ENCODE measurements at regions not wholly inside any gene's neighbourhood (a gene's known extent, or its start where the extent isn't known, plus 50 kb on each side); places are given as distances from the start of the nearest gene placed in this dataset.
A peak's percentile ranks its signal among the peaks of the same experiment; 100 is the strongest.

DNA sequence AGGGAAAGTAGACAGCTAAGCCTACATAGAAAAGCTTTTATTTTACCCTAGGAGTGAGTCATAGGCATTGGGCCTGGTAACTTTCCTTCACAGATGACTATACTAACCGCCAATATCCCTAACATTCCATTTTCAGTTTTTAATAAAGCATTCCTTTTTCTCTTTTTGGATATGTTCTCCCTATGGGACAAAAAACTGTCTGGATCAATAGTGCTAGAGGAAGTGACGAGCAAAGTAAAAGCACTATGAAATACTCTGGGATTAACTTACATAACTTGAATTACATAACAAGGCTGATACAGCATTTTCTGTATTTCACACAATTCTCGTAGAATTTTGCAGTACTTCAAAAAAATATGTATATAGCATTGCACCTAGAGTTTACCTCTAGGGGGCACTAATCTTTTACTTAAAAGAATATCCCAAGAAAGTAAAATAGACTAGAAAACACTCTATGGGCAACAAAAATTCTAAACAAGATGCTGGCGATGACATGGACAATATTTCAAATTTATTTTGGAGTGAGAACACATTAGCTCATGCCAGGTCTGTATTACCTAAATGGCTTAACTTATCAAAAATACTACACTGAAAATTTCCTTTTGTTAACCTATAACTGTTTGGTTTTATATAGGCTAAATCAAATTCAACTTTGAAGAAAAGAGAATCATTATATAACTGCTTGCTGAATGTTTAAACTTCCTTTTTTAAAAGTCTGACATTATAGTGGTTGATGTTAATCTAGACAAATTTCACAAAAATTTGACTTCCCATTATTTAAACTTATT lies 66.3 kb upstream of the DST start:
- DNase-seq: peak; percentile 15

DNA sequence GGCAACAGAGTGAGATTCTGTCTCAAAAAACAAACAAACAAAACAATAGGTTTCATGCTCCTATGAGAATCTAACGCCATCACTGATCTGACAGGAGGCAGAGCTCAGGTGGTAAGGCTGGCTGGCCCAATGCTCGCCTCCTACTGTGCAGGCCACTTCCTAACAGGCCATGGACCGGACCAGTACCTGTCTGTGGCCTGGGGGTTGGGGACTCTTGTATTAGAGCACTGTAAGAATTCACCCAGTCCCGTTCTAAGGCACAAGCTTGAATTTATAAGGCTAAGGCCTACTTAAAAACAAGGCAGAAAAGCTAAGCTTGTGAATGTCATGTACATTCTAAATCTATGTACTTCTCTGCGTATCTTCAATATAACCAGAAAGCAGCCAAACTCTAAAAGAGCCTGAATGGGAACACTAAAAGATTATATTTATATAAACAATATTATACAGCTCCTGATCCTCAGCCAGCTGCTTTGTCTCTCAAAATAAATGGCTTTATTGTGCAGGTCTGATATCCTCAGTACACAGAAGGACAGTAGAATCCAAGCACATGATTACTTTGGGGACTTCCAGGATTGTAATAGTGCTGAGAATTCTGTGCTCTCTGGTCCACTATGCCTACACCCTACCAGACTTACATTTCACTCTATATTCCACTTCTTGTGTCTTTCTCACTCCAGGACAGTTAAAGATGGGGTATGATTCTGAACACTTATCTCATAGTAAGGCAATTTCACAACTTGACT lies 64.5 kb upstream of the DST start:
- no peak for DNase-seq

DNA sequence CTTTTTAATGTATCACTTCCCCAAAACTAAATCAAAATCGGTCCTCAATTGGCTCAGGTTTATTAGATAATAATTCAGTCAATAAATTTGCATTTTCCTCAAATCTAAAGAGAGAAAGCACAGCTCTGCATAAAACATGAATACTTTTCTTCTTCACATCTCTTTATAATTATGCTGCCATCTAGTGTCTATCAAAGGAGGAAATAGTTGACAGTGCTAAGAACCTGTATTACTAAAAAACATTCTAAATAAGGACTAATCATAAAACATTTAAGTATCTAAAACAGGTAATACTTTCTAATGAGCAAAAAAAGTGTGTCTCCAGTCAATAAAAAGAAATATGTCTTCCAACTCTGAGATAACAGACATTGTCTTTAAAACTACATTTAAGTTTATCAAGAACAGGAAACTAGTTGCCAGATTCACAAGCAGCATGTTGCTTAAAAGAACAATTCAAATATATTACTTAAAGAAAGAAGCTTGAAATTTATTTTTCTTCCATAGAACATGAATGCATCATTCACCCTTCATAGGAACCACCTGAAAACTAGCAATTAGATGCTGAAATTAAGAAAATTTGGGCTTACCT lies 56.5 kb upstream of the DST start:
- no peak for DNase-seq

DNA sequence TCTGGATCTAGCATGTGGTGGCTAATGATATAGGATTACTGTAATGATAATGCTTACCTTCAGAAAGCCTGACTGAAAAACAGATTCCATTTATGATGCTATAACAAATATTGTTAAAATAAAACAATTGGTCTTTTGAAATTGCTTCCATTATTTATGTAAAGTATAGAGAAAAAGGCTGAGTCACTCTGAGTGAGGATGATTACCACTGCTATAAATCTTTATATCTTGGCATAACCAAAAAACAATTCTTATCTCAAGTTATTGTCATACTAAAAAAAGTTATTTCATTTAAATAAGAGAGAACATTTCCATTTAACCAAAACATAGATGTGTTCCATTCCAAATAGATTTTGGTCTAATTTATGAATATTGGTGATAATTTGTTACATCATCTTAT lies 53.0 kb upstream of the DST start:
- DNase-seq: no peak

DNA sequence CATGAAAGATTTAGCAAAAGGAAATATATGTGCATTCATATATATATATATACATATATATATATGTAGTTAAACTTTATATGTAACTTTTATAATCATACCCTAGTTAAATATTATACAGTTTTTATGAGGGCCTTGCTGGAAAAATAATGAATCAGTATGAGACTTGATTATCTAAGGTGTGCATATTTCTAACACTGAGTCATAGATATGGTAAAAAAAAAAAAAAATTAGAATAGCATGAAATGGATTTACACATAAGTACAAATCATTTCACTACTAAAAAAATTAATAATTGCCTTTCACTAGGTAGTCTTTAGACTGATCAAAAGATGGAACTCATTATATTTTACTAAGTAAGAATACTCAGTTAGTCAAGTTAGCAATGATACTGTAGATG lies 51.3 kb upstream of the DST start:
- DNase-seq: no peak

DNA sequence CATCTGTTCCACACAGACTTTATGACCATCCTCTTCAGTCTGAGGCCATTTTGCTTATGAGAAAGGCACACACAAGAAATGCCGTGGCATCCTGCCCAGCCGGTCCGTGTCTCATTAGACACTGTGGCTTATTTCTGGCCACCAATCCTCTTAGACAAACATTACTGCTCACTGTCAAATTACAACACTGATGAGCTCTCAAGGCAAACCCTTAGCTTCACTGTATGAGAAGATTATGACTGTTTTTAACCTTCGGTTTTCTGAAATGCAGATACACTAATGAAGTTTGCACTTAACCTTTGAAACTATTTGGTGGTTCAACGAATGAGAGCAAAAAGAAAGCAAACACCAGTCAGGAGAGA lies 50.5 kb upstream of the DST start:
- DNase-seq: peak; percentile 78

DNA sequence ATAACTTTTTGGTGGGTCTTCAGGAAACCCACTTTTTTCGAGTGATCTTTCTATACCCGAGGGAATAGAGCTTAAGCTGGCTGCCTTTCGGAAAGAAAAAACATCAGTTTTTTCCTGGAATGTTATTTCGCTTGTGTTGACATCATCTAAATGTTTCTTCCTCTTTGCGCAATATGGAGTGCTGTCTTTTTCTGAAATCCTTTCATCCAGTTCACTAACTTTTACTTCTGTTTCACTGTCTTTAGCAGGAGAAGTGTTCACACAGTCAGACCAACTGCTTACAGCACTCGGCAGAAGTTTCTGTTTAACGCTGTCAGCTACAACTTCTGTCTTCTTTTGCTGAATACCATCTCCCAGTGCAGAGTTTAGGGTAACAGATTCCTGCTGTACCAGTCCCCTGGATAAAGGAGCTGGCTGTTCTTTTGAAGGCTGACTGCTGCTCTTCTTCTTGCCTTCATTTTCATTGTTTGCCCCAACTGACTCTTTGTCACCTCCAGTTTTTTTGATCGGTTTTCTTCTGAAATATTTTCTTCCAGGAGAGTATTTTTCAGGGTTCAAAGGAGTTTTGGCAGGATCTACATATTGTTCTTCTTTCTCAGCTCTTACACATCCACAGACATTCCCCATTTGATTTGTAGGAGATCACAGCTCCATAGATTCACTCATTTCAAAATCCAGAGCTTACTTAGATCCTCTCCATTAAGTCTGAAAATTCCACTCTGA lies 50.0 kb upstream of the DST start:
- DNase-seq: no peak
